ENCODE measurements at regions not wholly inside any gene's neighbourhood (a gene's known extent, or its start where the extent isn't known, plus 50 kb on each side); places are given as distances from the start of the nearest gene placed in this dataset.

- no peak overlapping the region for H3K4me3 ChIP-seq
These were observed 801.6 kb downstream of the EPHA7 start for GRCh38 chr6:92617721-92618120.

GRCh38 chr6:92608751-92609150 lies 810.6 kb downstream of the EPHA7 start:
- Histone ChIP-seq H3K4me3 (no peak overlapping the region), H3K9me3 (peaks cover 5% of the 10 kb centered on the region), H3K36me3 (ENCODE audit: low read depth) (no peaks in the 10 kb centered on the region), H3K4me1 (ENCODE audit: low read depth) (no peaks in the 10 kb centered on the region)
- DNase-seq (no peak), ATAC-seq (no peak)
- TF ChIP-seq CTCF (IDR thresholded peaks at IDR 0.05) = no peak
- intact Hi-C loops (cut with DNase I, micrococcal nuclease) = no loop called here

More at GRCh38 chr6:92617721-92618120, 801.6 kb downstream of the EPHA7 start:
- intact Hi-C loops (cut with DNase I, micrococcal nuclease) = no loop called here
- H3K4me1 ChIP-seq (ENCODE audit: low read depth) = no peaks in the 10 kb centered on the region
- DNase-seq (no peak), ATAC-seq (no peak)
- H3K9me3 ChIP-seq = peaks cover 4% of the 10 kb centered on the region
- no peaks in the 10 kb centered on the region for H3K36me3 ChIP-seq (ENCODE audit: low read depth)
- TF ChIP-seq CTCF (IDR thresholded peaks at IDR 0.05) = no peak

GRCh38 chr6:92593201-92593600 lies 826.2 kb downstream of the EPHA7 start:
- H3K4me1 ChIP-seq (ENCODE audit: low read depth) = no peaks in the 10 kb centered on the region
- DNase-seq = no peak
- ATAC-seq = no peak
- no peak for TF ChIP-seq CTCF (IDR thresholded peaks at IDR 0.05)
- H3K9me3 ChIP-seq = no peaks in the 10 kb centered on the region
- intact Hi-C loops (cut with DNase I, micrococcal nuclease) = no loop called here
- H3K36me3 ChIP-seq (ENCODE audit: low read depth) = no peaks in the 10 kb centered on the region
- H3K4me3 ChIP-seq = no peak overlapping the region

GRCh38 chr6:92589996-92590395 lies 829.4 kb downstream of the EPHA7 start:
- Histone ChIP-seq H3K4me1 (ENCODE audit: low read depth) (no peaks in the 10 kb centered on the region), H3K36me3 (ENCODE audit: low read depth) (no peaks in the 10 kb centered on the region), H3K9me3 (no peaks in the 10 kb centered on the region), H3K4me3 (no peak overlapping the region)
- ATAC-seq (no peak), DNase-seq (no peak)
- intact Hi-C loops (cut with DNase I, micrococcal nuclease) = no loop called here
- no peak for TF ChIP-seq CTCF (IDR thresholded peaks at IDR 0.05)

GRCh38 chr6:92588148-92588547 lies 831.2 kb downstream of the EPHA7 start:
- no peaks in the 10 kb centered on the region for H3K36me3 ChIP-seq (ENCODE audit: low read depth)
- H3K9me3 ChIP-seq = no peaks in the 10 kb centered on the region
- H3K4me1 ChIP-seq (ENCODE audit: low read depth) = no peaks in the 10 kb centered on the region
- intact Hi-C loops (cut with DNase I, micrococcal nuclease) = no loop called here
- ATAC-seq (no peak), DNase-seq (no peak)
- TF ChIP-seq CTCF (IDR thresholded peaks at IDR 0.05) = no peak
- no peak overlapping the region for H3K4me3 ChIP-seq

- Histone ChIP-seq H3K36me3 (ENCODE audit: low read depth) (no peaks in the 10 kb centered on the region), H3K4me1 (ENCODE audit: low read depth) (no peaks in the 10 kb centered on the region), H3K9me3 (no peaks in the 10 kb centered on the region), H3K4me3 (no peak overlapping the region)
- intact Hi-C loops (cut with DNase I, micrococcal nuclease) = no loop called here
- TF ChIP-seq CTCF (IDR thresholded peaks at IDR 0.05) = no peak
- ATAC-seq (no peak), DNase-seq (no peak)
These were observed 831.8 kb downstream of the EPHA7 start for GRCh38 chr6:92587525-92587924.
